ENCODE measurements at regions not wholly inside any gene's neighbourhood (a gene's known extent, or its start where the extent isn't known, plus 50 kb on each side); places are given as distances from the start of the nearest gene placed in this dataset.

DNA sequence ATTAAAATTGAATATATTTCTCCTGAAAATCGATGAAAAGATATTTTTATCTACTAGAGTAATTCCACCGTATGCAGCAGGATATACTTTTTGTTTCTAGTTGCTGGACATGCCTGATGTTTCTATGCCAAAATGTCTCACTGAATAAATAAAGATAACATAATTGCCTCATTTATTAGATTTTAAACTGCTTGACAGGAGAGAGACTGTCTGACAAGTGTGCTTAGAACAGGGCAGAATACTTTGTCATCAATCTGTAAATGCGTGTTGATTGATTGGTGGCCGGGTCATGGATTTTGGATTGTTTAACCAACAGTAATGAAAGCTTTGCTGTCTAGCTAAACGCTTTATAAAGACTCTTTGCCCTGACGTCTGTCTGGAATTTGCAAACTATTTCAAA, 339.0 kb downstream of the CHRM3 start:
- TF ChIP-seq, protein P1, sequence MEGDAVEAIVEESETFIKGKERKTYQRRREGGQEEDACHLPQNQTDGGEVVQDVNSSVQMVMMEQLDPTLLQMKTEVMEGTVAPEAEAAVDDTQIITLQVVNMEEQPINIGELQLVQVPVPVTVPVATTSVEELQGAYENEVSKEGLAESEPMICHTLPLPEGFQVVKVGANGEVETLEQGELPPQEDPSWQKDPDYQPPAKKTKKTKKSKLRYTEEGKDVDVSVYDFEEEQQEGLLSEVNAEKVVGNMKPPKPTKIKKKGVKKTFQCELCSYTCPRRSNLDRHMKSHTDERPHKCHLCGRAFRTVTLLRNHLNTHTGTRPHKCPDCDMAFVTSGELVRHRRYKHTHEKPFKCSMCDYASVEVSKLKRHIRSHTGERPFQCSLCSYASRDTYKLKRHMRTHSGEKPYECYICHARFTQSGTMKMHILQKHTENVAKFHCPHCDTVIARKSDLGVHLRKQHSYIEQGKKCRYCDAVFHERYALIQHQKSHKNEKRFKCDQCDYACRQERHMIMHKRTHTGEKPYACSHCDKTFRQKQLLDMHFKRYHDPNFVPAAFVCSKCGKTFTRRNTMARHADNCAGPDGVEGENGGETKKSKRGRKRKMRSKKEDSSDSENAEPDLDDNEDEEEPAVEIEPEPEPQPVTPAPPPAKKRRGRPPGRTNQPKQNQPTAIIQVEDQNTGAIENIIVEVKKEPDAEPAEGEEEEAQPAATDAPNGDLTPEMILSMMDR (IDR thresholded peaks at IDR 0.05; ENCODE audit: low read depth, low read length) = no peak
- Histone ChIP-seq H3K27me3 (peaks cover 9% of the 10 kb centered on the region), H3K4me1 (ENCODE audit: low read depth) (peaks cover 3% of the 10 kb centered on the region), H3K4me3 (no peak overlapping the region), H3K9me3 (ENCODE audit: low read depth) (no peaks in the 10 kb centered on the region), H3K36me3 (no peaks in the 10 kb centered on the region), H3K27ac (no peak overlapping the region)
- DNase-seq (ENCODE audit: low read depth in 1 of 2, low spot score in 1 of 2) = no peak

GRCh38 chr1:239725933-239726332, 339.6 kb downstream of the CHRM3 start:
- H3K27me3 ChIP-seq = peaks cover 9% of the 10 kb centered on the region
- no peak overlapping the region for H3K27ac ChIP-seq
- TF ChIP-seq, protein P1 (IDR thresholded peaks at IDR 0.05; ENCODE audit: low read depth, low read length) = no peak
- H3K9me3 ChIP-seq (ENCODE audit: low read depth) = no peaks in the 10 kb centered on the region
- H3K36me3 ChIP-seq = no peaks in the 10 kb centered on the region
- no peak for DNase-seq (ENCODE audit: low read depth in 1 of 2, low spot score in 1 of 2)
- H3K4me3 ChIP-seq = no peak overlapping the region
- peaks cover 8% of the 10 kb centered on the region for H3K4me1 ChIP-seq (ENCODE audit: low read depth)

GRCh38 chr1:239730378-239730777, 344.0 kb downstream of the CHRM3 start:
- no peaks in the 10 kb centered on the region for H3K36me3 ChIP-seq
- H3K4me3 ChIP-seq = no peak overlapping the region
- peaks cover 16% of the 10 kb centered on the region for H3K4me1 ChIP-seq (ENCODE audit: low read depth)
- no peak for DNase-seq (ENCODE audit: low read depth in 1 of 2, low spot score in 1 of 2)
- H3K27ac ChIP-seq = no peak overlapping the region
- TF ChIP-seq, protein P1 (IDR thresholded peaks at IDR 0.05; ENCODE audit: low read depth, low read length) = no peak
- H3K27me3 ChIP-seq = peaks cover 9% of the 10 kb centered on the region
- no peaks in the 10 kb centered on the region for H3K9me3 ChIP-seq (ENCODE audit: low read depth)

DNA sequence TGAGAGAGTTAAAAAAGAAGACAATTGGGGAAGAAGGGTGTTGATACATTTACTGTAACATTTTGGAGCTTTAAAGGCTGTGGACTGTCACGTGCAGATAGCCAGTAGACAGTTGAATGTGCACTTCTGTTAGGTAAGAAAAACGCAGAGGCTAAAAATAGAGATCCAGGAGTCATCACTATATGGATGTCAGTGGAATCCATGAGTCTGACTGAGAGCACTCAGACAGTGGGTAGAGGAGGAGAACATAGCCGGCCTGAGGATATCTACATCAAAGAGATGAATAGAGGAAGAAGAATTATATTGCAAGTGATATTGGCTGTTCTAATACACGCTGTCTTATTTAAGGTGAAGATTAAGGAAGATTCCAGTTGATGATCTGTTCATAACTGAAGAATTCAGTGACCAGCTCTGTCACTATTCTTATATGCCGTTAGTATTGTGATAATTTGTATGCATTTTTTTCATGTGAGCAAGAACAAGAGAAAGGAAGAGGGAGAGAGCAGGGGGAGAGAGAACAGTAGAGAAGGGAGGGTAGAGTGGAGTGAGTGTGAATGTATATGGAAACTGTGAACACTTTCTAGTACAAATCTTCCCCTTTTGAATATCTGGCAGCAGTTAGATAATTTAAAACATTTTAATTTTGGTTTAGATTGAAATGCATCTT, 344.8 kb downstream of the CHRM3 start:
- H3K4me1 ChIP-seq (ENCODE audit: low read depth) = peaks cover 16% of the 10 kb centered on the region
- H3K9me3 ChIP-seq (ENCODE audit: low read depth) = no peaks in the 10 kb centered on the region
- no peaks in the 10 kb centered on the region for H3K36me3 ChIP-seq
- peaks cover 13% of the 10 kb centered on the region for H3K27me3 ChIP-seq
- DNase-seq (ENCODE audit: low read depth in 1 of 2, low spot score in 1 of 2) = no peak
- no peak overlapping the region for H3K27ac ChIP-seq
- TF ChIP-seq, protein P1 (IDR thresholded peaks at IDR 0.05; ENCODE audit: low read depth, low read length) = no peak
- H3K4me3 ChIP-seq = no peak overlapping the region

- Histone ChIP-seq H3K4me1 (ENCODE audit: low read depth) (peaks cover 16% of the 10 kb centered on the region), H3K27ac (no peak overlapping the region), H3K27me3 (peaks cover 17% of the 10 kb centered on the region), H3K9me3 (ENCODE audit: low read depth) (no peaks in the 10 kb centered on the region), H3K4me3 (no peak overlapping the region), H3K36me3 (no peaks in the 10 kb centered on the region)
- TF ChIP-seq, protein P1 (IDR thresholded peaks at IDR 0.05; ENCODE audit: low read depth, low read length) = no peak
- DNase-seq (ENCODE audit: low read depth in 1 of 2, low spot score in 1 of 2) = no peak
Observed at GRCh38 chr1:239732770-239733169, 346.4 kb downstream of the CHRM3 start.

Data from cardiac muscle cell (in vitro differentiated cells and primary cell).